GM12878 (cell line): ENCODE measurements at regions not wholly inside any gene's neighbourhood (a gene's known extent, or its start where the extent isn't known, plus 50 kb on each side); places are given as distances from the start of the nearest gene placed in this dataset.

Experiments used
- ATAC-seq: fragments of 200-7000 bp; cut with Tn5 transposase; 3 replicates; pipeline ENCODE4 v1.9.1; 2020; ENCODE audit warnings: mild to moderate bottlenecking, moderate library complexity
- BruUV-seq: library from RNA; stranded (reverse); fragments of 400-500 nt; replicated peaks from 2 replicates; lab custom pipeline; 2021; lab: Mats Ljungman, UMichigan
- CTCF ChIA-PET: fragments of 300-600 bp; sonication (Branson Sonifier 250); formaldehyde crosslinking; extraction: SDS; loops from one replicate; lab custom pipeline; 2021; ENCODE audit warnings: inconsistent platforms; lab: Yijun Ruan, JAX
- POLR2A ChIA-PET: fragments of 350-600 bp; formaldehyde crosslinking; extraction: SDS; loops from one replicate; lab custom pipeline; 2021; ENCODE audit warnings: inconsistent platforms; lab: Charles Lee
- RAD21 ChIA-PET: fragments of 300-600 bp; sonication (Branson Sonifier 250); formaldehyde crosslinking; loops from one replicate; lab custom pipeline; 2023; ENCODE audit warnings: antibody characterized with exemption; ENCODE audit not compliant: unreplicated experiment; lab: Charles Lee
- SMC1A ChIA-PET: fragments of 300-600 bp; sonication (Branson Sonifier 250); formaldehyde crosslinking; loops from one replicate; lab custom pipeline; 2023; ENCODE audit not compliant: unreplicated experiment, uncharacterized antibody; lab: Charles Lee
- DNase-seq: peaks from one replicate; pipeline ENCODE4 v3.0.0-alpha.2; 2011; ENCODE audit warnings: low read depth, low spot score
- FAIRE-seq: peaks from 3 replicates; lab custom pipeline; 2011; peaks lifted over from hg19 to GRCh38; lab: Jason Lieb, UNC
- H2AFZ ChIP-seq: 2 replicates; pipeline ENCODE4 v1.6.0; 2011; ENCODE audit warnings: low read depth, low read length, control low read depth; ENCODE audit not compliant: control insufficient read depth
- H3K27ac ChIP-seq: 2 replicates; pipeline ENCODE4 v1.5.1; 2011; ENCODE audit warnings: control low read depth; ENCODE audit not compliant: control insufficient read depth, insufficient read depth
- H3K27me3 ChIP-seq, 2 experiments: replicated peaks in 1 of 2; 2 replicates each; pipeline versions ENCODE4 v1.6.0 to v1.6.1; 2011; ENCODE audit warnings: low read length in 1 of 2; ENCODE audit not compliant: control insufficient read depth in 2 of 2, insufficient read depth in 2 of 2
- H3K36me3 ChIP-seq, 2 experiments: 2 replicates each; pipeline ENCODE4 v1.5.1; 2011; ENCODE audit warnings: low read length in 1 of 2; ENCODE audit not compliant: control insufficient read depth in 2 of 2, insufficient read depth in 2 of 2
- H3K4me1 ChIP-seq: 2 replicates; pipeline ENCODE4 v1.6.1; 2011; ENCODE audit warnings: mild to moderate bottlenecking, low read length, moderate library complexity, mixed read lengths; ENCODE audit not compliant: control insufficient read depth, insufficient read depth
- H3K4me2 ChIP-seq: 2 replicates; pipeline ENCODE4 v1.6.0; 2011; ENCODE audit warnings: control low read depth; ENCODE audit not compliant: control insufficient read depth, insufficient read depth
- H3K4me3 ChIP-seq: fragments of 200-600 bp; sonication (generic); 2 replicates; pipeline ENCODE4 v1.5.1; 2016
- H3K79me2 ChIP-seq: 2 replicates; pipeline ENCODE4 v1.6.0; 2011; ENCODE audit warnings: low read length; ENCODE audit not compliant: control insufficient read depth, insufficient read depth
- H3K9ac ChIP-seq: 2 replicates; pipeline ENCODE4 v1.8.0; 2011; ENCODE audit warnings: low read length, control low read depth, mixed read lengths; ENCODE audit not compliant: control insufficient read depth, insufficient read depth
- H3K9me3 ChIP-seq: replicated peaks from 3 replicates; pipeline ENCODE4 v1.5.1; 2011; ENCODE audit warnings: mild to moderate bottlenecking, low read length; ENCODE audit not compliant: control insufficient read depth, insufficient read depth
- H4K20me1 ChIP-seq: 2 replicates; pipeline ENCODE4 v1.6.0; 2011; ENCODE audit not compliant: control insufficient read depth, insufficient read depth
- DPF2 ChIP-seq: fragments of 450-650 bp; IDR thresholded peaks from 2 replicates; pipeline ENCODE4 v1.6.1; 2017; ENCODE audit warnings: mild to moderate bottlenecking
- IKZF2 ChIP-seq, 2 experiments: fragments of 450-650 bp; IDR thresholded peaks; 2 replicates each; pipeline ENCODE4 v1.6.1; 2017; ENCODE audit warnings: mild to moderate bottlenecking in 2 of 2, moderate library complexity in 2 of 2
- NFIC ChIP-seq: IDR thresholded peaks from 2 replicates; pipeline ENCODE4 v1.6.1; 2012; ENCODE audit warnings: low read depth, mild to moderate bottlenecking, inconsistent platforms, low read length, moderate library complexity
- NFXL1 ChIP-seq: fragments of 450-650 bp; IDR thresholded peaks from 2 replicates; pipeline ENCODE4 v1.6.1; 2017; ENCODE audit warnings: antibody characterized with exemption, mild to moderate bottlenecking, borderline replicate concordance
- POLR2A ChIP-seq: IDR thresholded peaks from 2 replicates; pipeline ENCODE4 v1.6.1; 2011; ENCODE audit warnings: low read depth, mild to moderate bottlenecking, low read length
- RAD21 ChIP-seq: IDR thresholded peaks from 2 replicates; pipeline ENCODE4 v1.6.1; 2011; ENCODE audit warnings: mild to moderate bottlenecking, low read depth, low read length, moderate library complexity; ENCODE audit not compliant: insufficient read depth
- SREBF1 ChIP-seq: IDR thresholded peaks from 2 replicates; pipeline ENCODE4 v1.6.1; 2012; ENCODE audit warnings: mild to moderate bottlenecking, low read length
- WRNIP1 ChIP-seq: IDR thresholded peaks from 2 replicates; pipeline ENCODE4 v1.6.1; 2011; ENCODE audit warnings: low read depth, low read length, improper control_type of control experiment, borderline replicate concordance
- ZBTB11 ChIP-seq: fragments of 450-650 bp; formaldehyde crosslinking; IDR thresholded peaks from 2 replicates; pipeline ENCODE4 v1.5.0; 2022; ENCODE audit warnings: mild to moderate bottlenecking, missing genetic modification characterization
- WGBS: methylation state at CpG from one replicate; pipeline ENCODE4 v1.1.6; 2016; ENCODE audit warnings: low lambda C conversion rate; ENCODE audit not compliant: insufficient replicate concordance, insufficient coverage; ENCODE audit errors: missing lambda C conversion rate; 5-methylcytosine and 5-hydroxymethylcytosine counted together
- in situ Hi-C: fragments of 300-500 bp; cut with MboI; formaldehyde crosslinking; loops from 9 replicates; pipeline ENCODE4 v1.14.3; 2018; ENCODE audit warnings: mixed read lengths
- intact Hi-C: fragments of 100-400 bp; cut with micrococcal nuclease; formaldehyde crosslinking; loops from one replicate; pipeline ENCODE4 v1.14.2; 2022; ENCODE audit not compliant: unreplicated experiment

- H3K36me3 ChIP-seq: no peaks in the 10 kb centered on the region
- in situ Hi-C loops: no loop called here
- DNase-seq (no peak), ATAC-seq (no peak), FAIRE-seq (no peak)
- POLR2A ChIA-PET: no interaction called here
- H3K4me3 ChIP-seq: no peak overlapping the region
- H3K27ac ChIP-seq: no peak overlapping the region
- no peak overlapping the region for H3K4me2 ChIP-seq
- intact Hi-C loops: no loop called here
- SMC1A ChIA-PET: no interaction called here
- WGBS: 81% methylated on average over 2 of the region's 2 CpGs
- H3K27me3 ChIP-seq: peaks cover 0 to 6% of the 10 kb centered on the region in 2 experiments; a peak in 1 of 4 replicates
- no peak overlapping the region for H3K9ac ChIP-seq
- no peaks in the 10 kb centered on the region for H3K79me2 ChIP-seq
- RAD21 ChIA-PET: no interaction called here
- TF ChIP-seq WRNIP1 (no peak), SREBF1 (no peak), DPF2 (no peak), ZBTB11 (CRISPR knock-in tag) (no peak), RAD21 (no peak), NFIC (no peak), NFXL1 (no peak), POLR2A (no peak), IKZF2 (IDR thresholded peaks at IDR 0.05) (no peak)
- BruUV-seq: no TSS peak
- CTCF ChIA-PET: no interaction called here
- no peak overlapping the region for H2AFZ ChIP-seq
- H3K4me1 ChIP-seq: no peaks in the 10 kb centered on the region
- H3K9me3 ChIP-seq: no peaks in the 10 kb centered on the region
- H4K20me1 ChIP-seq: no peaks in the 10 kb centered on the region
Measured at GRCh38 chr1:38308780-38309179, 262.2 kb upstream of the POU3F1 start.
